NCI-H1436 treated with DMSO at 0.1 percent for 48 hours (cell line): ENCODE measurements at regions not wholly inside any gene's neighbourhood (a gene's known extent, or its start where the extent isn't known, plus 50 kb on each side); places are given as distances from the start of the nearest gene placed in this dataset.

ENCODE experiments used
- DNase-seq: peaks from one replicate; lab custom pipeline; 2025; lab: John Stamatoyannopoulos, UW

DNA sequence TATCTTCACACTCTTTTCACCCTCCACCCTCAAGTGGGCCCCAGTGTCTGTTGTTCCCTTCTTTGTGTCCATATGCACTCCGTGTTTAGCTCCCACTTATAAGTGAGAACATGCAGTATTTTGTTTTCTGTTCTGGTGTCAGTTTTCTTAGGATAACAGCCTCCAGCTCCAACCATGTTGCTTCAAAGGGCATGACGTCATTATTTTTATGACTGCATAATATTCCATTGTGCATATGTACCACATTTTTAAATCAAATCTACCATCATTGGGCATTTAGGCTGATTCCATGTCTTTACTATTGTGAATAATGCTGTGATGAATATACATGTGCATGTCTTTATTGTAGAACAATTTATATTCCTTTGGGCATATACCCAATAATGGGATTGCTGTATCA, 140.3 kb downstream of the LYPLAL1 start:
- DNase-seq = no peak

DNA sequence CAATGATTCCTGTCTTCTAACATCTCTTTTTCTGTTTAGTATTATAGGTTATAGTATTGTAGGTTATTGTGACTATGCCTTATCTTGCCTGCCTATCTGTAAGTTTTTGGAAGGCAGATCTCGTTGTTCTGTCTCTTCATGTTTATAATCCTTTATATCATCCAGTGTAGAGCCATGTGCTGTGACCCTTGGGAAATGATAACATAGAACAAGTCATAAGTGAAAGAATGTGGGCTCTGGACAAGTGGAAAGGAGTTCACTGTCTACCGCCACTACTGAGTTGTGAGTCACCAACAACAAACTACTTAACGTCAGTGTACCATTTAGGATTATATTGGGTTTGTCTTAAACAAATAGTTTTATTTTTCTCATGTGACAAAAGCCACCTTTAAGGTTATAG, 139.3 kb downstream of the LYPLAL1 start:
- DNase-seq = no peak

DNA sequence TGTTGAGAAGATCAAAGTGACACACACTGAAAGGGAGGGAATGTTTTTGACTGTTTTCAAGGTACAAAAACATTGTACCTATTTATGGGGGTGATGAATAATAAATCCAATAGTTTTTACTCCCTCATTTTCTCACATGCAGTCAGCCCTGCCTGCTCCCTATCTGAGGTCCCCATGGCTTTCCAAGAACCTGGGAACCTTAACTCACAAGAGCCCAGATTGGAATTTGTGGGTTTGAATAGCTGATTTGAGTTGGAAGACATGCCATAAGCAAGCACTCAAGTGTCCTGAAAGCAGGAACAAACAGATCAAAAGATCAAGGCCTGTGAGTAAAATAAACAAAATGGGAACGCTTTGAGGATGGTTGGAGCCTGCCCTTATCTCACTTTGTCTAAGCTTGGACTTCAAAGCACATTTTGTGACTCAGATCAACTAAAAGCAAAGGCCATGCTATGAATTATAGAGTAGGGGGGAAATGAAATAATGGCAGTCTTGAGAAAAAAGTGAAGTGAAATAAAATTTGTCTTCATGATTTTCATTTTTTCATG, 136.6 kb downstream of the LYPLAL1 start:
- no peak for DNase-seq

DNA sequence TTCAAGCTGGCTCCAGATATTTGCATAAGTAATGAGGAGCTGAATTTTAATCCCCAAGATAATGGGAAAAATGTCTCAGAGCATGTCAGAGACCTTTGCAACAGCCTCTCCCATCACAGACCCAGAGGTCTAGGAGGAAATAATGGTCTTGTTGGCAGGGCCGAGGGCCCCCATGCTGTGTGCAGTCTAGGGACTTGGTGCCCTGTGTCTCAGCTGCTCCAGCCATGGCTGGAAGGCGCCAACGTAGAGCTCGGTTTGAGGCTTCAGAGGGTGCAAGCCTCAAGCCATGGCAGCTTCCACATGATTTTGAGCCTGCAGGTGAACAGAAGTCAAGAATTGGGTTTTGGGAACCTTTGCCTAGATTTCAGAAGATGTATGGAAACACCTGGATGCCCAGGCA, 134.7 kb downstream of the LYPLAL1 start:
- DNase-seq = no peak

DNA sequence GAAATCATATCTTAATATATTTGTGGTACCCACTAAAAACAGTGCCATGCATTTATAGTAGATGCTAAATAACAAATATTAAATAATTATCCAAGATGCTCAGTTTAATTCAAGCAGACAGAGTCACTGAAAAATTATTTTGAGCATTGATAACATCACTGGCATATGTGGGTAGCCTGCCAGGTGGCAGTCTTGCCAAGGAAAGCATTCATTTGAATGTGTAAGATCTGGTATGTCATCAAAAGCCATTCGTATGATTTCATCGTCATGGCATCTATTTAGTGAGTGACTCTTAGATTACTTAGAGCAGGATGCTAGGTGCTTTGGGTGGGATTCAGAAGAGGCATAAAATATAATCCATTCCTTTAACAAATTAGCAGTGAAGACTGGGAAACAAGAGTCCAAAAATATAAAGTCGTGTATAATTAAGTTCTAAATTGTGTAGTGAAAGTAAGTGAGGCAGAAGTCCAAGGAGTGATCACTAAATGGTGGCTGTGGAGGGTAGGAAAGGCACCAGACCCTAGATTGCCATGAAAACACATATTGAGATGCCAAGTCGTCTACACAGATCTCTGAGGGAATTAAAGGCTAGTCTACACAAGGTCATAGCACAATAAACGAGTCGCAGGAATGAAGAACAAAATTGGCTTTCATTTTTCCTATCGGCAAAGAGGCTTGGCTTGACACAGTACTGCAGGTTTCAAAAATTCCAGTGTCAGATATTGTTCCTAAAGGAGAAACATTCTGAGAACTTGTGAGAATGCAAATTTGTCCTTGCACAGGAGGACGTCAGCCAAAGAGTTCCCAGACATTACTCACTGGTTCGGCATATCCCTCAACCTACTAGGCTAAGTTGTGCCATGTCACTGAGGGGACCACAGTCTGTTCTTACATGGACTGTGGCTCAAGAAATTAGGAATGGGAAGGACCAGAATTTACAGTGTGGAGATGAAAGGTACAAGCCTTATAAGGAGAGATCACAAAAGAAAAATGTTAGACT, 130.8 kb downstream of the LYPLAL1 start:
- no peak for DNase-seq

DNA sequence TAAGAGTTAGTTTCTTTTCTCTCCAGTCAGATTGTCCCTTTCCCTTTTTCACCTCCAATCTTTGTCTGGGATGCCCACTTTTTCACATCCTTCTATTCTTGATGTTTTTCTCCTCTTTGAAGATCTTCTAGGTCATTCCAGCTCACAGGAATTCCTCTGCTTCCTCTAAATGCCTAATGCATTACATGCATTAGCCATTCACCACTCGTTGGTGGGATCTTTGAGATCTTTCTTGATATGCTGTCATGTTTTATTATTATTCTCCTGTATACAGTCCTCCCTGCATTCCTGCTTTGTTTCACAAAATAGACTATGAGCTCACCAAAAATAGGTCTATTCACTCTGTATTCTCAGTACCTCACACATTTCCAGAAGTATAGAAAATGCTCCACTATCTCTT, 129.0 kb downstream of the LYPLAL1 start:
- no peak for DNase-seq

DNA sequence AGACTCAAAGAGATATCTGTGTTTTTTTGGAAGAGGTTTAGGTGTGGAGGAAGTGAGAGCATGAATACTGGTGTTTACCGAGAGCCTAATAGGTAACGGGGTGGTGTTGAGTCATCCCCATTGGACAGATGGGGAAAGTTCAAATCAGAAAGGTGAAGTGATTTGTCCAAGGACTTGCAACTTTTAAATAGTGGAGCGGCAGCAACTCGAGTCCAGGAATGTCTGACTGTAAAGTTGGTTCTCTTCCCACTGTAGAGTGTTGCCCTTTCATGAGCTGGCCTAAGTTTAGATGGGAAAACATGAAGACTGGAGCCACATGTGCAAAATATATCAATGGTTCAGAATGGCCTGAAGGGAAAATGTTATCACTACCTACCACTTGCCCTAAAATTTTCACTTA, 125.7 kb downstream of the LYPLAL1 start:
- no peak for DNase-seq

DNA sequence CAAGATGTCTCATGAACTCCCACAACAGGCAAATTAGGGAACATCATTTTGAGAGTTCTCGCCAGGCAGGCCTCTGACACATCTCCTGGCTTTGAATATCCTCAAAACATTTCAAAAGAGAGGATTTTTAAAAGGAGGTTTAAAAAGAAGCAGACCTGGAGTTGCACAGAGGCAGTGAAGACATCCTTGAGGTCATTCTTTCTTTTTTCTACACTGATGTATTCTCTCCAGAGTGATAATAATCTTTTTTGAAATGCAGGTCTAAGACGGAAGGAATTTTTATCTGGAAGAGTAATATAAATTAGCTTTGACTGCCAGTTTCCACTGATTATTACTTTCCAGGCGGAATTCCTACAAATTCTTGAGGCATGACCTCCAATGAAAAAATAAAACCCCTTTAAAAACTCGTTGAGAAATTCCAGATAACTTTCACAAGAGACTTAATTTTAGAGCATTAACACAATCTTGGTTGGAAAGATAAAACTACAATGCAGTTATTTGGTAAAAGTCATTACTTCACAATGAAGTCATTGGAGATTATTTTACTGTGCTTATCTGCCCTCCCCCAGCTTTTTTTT, 125.0 kb downstream of the LYPLAL1 start:
- no peak for DNase-seq

DNA sequence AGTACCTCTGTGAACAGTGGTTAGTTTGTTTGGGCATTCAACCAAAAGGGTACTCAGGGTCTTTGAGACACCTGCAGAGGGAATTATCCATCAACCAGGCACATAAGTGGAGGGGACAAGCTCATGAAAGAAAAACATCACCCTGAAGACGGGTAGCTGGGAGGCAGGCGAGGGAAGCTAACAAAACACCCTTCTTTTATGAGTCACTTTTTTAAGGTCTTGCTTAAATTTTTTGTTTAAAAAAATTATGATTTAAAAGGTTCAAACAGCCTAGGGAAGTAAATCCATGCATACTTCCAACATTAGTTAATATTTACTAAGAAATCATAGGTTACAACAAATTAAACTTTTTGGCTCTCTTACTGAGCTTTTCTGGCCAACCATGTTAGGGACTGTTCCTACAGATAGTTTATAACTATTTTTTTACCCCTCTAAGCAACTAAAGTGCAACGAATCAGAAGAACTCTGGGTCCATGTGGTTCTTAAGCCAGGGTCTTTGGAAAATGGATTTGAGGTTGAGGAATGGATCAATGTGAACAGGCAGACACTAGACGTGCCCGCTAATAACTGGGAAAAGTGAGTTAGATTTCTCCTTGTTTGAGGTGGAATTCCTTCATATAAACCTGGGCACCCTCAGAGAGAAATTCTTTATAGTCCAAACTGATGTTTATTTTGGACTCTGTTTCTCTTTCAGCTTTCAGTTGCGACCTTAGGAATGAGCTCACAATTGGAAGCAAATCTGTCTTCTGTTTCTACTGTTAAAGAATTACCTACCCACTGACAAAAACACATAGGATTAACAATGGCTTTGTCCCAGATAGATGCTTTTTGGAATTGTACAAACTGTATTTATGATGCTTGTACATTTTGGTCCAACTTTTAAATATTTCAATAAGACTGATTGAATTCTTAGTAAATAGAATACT, 123.0 kb downstream of the LYPLAL1 start:
- DNase-seq = no peak

DNA sequence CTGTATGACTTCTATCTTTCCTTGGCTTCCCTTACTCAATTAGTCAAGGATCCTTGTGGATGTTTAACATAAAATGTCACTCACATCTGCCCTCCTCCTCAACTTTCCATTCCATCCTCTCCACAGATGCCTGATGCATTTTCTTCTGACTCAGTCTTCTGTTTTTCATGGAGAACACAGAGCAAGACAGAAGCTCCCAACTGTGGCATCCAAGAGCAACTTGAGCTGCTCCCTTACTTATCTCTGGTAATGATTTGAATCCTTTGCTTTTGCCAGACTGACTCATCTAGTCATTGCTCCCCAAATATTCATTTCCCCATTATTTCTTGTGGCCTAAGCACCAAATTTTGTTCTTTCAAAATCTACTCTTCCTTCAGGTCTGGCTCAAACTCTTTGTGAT, 120.6 kb downstream of the LYPLAL1 start:
- DNase-seq = no peak

DNA sequence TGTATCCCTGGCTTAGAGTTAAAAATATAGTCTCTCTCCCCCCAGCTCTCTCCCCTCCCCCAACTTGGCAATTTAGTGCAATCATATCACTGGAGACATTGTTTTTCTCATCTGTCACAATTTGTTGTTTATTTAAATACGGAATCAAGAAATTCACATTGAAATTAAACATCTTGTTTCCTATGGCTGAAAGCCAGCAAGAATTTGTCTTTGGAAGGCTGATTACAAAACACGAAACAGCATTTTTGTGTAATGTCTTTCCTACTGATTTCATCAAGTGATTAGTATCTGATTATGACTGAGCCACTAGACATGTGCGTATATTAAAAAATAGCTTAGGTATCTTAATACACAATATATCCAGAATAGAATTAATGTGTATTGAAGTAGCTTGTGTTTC, 119.7 kb downstream of the LYPLAL1 start:
- DNase-seq = no peak

DNA sequence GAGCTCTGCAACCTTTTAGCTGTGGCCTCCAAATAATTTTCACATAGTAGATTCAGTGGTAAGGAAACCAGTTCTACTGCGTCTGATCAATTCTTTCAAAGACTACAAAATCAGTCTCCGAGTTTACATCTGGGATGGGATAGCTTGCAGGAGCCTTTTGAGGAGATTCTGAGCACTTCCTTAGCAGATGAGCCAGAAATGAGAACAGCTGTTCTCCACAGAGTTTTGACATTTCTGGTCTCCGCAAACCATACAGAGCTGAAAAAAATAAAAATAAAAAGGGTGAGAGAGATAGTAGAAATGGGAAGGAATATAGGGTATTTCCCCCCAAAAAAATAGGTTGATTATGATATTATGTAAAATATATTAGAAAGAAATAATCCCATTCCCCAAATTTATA, 119.3 kb downstream of the LYPLAL1 start:
- no peak for DNase-seq

DNA sequence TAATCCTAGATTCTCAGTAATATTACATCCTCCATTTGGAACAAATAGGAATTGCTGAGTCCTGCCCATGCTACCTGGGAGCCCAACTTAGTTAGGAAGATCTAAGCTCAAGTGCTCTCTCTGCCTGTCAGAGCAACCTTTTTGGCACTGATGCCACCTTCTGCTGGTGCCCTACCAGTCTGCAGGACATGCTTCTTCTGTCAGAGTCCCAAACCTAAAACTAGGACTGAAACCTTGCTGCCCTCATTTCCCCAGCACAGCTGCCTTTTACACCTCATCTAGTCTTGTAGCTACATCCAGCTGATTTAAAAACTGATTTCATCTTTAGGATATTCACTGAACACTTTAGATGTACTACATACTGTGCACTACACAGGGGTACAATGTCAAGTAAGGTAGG, 118.7 kb downstream of the LYPLAL1 start:
- no peak for DNase-seq

DNA sequence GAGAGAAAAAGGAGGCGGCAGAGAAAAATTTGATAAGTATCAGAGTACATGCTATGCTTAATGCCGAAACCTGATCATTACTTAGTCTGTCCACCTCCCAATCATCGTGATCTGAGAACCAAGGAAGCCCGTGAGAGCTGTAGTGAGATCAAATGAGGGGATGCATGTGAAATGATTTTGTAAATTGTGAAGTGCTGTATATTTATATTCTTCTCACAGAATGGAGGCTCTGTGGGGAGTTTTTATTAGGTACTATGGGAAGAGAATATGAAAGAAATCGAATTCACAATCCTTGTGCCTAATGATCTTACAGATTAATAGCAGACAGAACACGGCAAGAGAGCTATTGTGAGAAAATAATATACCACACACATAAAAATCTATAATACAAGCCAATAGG, 115.5 kb downstream of the LYPLAL1 start:
- DNase-seq = no peak

DNA sequence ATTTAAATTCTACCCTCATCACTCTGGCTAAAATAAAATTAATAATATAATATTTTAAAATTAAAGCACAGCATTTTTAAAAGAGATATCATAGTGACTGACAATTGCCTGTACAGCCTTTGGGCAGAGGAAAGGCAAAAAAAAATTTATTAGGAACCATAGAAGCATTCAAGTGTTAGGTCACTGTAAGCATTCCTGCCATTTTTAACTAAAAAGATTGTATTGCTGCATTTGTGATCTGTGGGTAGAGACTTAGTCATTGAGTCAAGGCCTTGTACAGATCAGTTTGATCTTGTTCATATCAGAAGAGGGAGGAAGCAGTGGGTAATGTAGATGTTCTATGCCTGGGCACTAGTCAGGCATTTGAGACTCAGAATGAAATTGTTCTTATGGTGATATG, 109.9 kb downstream of the LYPLAL1 start:
- no peak for DNase-seq

DNA sequence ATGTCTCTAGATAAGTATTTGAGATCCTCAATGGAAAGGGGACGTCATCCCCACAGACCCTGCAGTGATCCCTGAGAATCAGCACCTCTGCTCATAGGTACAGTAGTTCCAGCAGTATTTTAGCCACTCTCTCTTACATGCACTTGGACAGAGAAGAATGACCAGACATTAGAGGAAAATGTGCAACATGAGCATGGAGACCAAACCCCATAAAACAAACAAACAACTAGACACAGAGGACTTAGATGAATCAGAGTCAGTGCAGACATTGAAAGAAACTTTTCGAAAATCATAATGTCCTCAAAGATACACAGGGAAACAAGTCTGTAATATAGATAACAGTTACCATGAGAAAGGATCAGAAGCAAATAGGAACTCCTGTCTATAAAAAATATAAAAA, 108.2 kb downstream of the LYPLAL1 start:
- DNase-seq = no peak

DNA sequence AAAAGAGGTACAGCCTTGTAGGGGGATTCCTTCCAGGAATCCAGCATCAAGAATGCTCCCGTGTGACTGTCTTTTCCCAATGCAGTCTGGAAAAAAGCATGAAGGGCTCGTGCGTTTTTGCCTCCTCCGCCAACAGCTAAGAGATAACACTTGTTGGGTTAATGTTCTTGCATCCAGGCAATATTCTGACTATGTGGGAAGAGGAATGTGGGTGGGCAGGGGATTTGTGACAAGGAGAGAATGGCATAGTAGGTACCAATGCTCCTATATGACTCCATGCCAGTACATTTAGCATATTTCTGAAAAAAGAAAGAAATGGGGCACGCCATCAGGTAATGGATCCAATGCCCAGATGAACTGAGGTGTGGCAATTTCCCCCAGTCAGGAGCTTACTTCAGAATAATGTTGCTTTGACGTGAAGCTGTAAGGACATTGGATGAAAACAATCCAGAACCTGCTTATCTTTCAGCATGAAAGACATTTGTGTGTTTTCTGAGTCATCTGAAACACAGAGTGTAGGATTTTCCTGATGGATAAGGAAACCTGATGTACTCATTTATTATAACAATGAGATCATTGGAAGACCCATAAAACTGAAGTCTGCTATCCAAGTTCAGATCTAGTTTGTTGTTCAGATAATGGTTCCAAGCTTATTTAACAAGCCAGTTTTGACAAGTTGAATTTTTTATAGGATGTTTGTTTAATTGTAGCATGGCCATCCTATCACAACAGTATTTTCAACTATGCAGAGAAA, 105.5 kb downstream of the LYPLAL1 start:
- no peak for DNase-seq

DNA sequence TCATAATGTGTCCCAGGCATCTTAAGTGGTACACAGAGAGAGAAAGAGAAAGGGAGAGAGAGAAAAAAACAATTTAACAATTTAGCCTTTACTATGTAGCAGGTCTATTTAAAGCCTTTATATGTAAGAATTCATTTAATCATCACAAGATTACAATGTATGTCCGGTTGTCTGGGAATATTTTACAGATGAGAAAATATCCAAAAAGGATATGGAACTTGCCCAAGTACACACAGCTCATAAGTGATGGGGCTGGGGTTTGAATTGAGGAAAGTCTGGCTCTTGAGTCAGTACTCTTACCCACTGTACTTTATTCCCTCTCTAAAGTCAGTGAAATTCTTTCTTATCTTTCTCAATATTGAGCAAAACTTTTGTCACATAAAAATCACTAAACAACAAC, 104.6 kb downstream of the LYPLAL1 start:
- no peak for DNase-seq

DNA sequence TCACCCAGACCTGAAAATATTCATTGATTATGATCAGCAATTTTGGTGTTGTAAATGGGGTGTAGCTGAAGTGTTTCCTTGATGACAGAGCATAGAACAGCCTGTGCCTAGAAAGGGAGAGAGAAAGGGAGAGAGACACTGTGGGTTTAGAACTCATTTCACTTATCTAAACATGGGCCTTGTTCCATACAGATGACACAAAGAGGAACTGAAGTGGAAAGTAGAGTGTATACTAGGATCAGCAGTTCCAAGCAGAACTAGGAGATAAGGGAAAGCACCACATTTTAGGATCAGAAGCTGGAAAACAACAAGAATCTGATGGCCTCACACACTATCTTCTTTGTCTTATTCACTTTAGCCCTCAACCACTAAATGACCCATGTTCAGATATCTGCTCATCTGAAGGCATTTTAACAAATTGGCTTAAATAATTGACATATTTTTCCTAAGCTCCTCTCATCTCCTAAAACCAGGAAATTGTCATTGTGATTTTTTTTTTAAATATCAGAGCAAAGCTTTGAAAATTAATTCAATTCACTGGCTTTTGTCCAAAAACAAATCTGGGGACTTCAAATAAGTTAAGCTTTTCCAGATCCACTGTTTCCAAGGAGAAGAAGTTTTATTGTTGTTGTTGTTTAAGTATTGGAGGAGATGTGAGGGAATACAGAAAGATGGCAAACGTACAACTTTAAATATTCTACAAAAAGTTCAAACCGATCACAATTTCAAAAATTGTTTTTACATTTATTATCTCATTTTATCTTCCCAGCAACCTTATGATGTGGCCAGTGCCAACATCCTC, 103.8 kb downstream of the LYPLAL1 start:
- DNase-seq = no peak

DNA sequence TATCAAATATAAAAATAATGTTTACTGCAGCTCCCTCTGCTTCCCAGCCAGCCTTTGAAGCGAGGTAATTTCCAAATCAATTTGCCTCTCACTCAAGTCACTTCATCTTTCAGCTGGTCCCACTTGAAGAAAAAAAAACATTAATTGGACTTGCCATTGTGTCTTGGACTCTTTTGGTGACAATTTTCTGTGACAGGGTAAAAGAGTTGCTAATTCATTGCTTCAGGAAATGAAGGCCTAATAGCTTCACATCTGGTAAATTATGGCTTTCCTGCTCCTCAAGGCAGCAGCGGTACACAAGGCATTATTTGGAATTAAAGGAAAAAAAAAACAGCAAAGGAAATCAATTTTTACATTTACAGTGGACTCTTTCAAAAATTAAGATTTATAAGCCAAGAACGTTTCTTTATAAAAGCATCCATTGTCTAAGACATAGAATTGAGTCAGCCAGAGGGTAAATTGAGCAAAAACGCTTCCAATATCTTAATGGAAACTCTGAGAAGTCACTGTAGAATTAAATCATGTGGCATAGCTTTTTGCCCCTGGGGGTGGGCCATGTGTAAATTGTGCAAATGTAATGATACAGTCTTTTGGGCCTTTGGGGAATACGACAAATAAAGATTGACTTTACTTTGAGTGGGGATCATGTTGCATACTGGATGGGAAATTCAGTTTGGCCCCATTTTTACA, 102.5 kb downstream of the LYPLAL1 start:
- DNase-seq = peak; percentile 98
